Stomach (tissue), 4 donors: ENCODE measurements at regions not wholly inside any gene's neighbourhood (a gene's known extent, or its start where the extent isn't known, plus 50 kb on each side); places are given as distances from the start of the nearest gene placed in this dataset.

Source experiments
- POLR2A ChIP-seq, 4 donors: fragments of 450-650 bp; IDR thresholded peaks; one replicate each; pipeline ENCODE4 v1.6.1; 2016; ENCODE audit warnings: antibody characterized with exemption in 4 of 4, control low read depth in 2 of 4, mild to moderate bottlenecking in 1 of 4, moderate library complexity in 1 of 4
- POLR2AphosphoS5 ChIP-seq, 3 donors: sonication (generic); formaldehyde crosslinking; IDR thresholded peaks; one replicate each; pipeline ENCODE4 v1.6.1; 2016; ENCODE audit warnings: antibody characterized with exemption in 3 of 3
- TF ChIP-seq, protein P1 (sequence below), 7 experiments: fragments of 450-650 bp in 4 of 7; fragments of 200-600 bp in 3 of 7; sonication (generic) in 3 of 7; IDR thresholded peaks; one replicate each; pipeline ENCODE4 v1.5.1; 2016 to 2019; ENCODE audit warnings: antibody characterized with exemption in 7 of 7, control low read depth in 2 of 7, mild to moderate bottlenecking in 1 of 7

DNA sequence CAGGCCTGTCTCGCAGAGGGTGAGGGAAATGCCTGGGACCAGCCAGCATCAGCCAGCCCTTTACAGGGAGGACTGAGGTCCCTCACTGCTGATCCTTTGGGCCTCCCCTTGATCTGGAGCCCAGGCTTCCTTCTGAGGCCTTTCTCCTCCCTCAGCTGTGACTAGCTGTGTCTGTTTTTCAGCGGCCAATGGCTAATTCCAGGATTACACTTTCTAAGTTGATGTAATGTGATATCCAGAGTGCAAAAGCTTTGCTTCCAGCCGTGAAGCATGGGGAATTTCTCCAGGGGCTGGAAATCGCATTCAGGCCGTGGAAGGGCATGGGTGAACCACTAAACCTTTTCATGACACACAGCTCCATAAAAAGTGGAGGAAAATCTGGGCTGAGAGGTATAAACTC is 157.6 kb downstream of the SHQ1 start:
- TF ChIP-seq, protein P1, sequence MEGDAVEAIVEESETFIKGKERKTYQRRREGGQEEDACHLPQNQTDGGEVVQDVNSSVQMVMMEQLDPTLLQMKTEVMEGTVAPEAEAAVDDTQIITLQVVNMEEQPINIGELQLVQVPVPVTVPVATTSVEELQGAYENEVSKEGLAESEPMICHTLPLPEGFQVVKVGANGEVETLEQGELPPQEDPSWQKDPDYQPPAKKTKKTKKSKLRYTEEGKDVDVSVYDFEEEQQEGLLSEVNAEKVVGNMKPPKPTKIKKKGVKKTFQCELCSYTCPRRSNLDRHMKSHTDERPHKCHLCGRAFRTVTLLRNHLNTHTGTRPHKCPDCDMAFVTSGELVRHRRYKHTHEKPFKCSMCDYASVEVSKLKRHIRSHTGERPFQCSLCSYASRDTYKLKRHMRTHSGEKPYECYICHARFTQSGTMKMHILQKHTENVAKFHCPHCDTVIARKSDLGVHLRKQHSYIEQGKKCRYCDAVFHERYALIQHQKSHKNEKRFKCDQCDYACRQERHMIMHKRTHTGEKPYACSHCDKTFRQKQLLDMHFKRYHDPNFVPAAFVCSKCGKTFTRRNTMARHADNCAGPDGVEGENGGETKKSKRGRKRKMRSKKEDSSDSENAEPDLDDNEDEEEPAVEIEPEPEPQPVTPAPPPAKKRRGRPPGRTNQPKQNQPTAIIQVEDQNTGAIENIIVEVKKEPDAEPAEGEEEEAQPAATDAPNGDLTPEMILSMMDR (IDR thresholded peaks at IDR 0.05), result no peak
- TF ChIP-seq POLR2AphosphoS5 (IDR thresholded peaks at IDR 0.05), result no peak
- TF ChIP-seq POLR2A (IDR thresholded peaks at IDR 0.05), result no peak
